OCI-LY1 (cell line): ENCODE measurements at regions not wholly inside any gene's neighbourhood (a gene's known extent, or its start where the extent isn't known, plus 50 kb on each side); places are given as distances from the start of the nearest gene placed in this dataset.

Experiments used
- H2AFZ ChIP-seq: fragments of 200-600 bp; sonication (generic), shearing (Covaris generic); 2 replicates; pipeline ENCODE4 v1.6.0; 2014; ENCODE audit warnings: antibody characterized with exemption, mild to moderate bottlenecking, low read length
- H3F3A ChIP-seq: fragments of 200-600 bp; sonication (generic), shearing (Covaris generic); 2 replicates; pipeline ENCODE4 v1.6.0; 2014; ENCODE audit warnings: mild to moderate bottlenecking, antibody characterized with exemption, low read length, moderate library complexity; ENCODE audit not compliant: insufficient read depth
- H3K27ac ChIP-seq: fragments of 200-600 bp; sonication (generic); 2 replicates; pipeline ENCODE4 v1.5.1; 2014; ENCODE audit warnings: low read length, mixed run types, mild to moderate bottlenecking, low read depth; ENCODE audit not compliant: poor library complexity, severe bottlenecking
- H3K27me3 ChIP-seq: fragments of 200-600 bp; sonication (generic); 2 replicates; pipeline ENCODE4 v1.6.0; 2014; ENCODE audit warnings: antibody characterized with exemption, mild to moderate bottlenecking, low read length, moderate library complexity; ENCODE audit not compliant: insufficient read depth
- H3K36me3 ChIP-seq: fragments of 200-600 bp; sonication (generic); 2 replicates; pipeline ENCODE4 v1.6.1; 2014; ENCODE audit warnings: mild to moderate bottlenecking, antibody characterized with exemption, low read length, moderate library complexity, mixed read lengths; ENCODE audit not compliant: insufficient read depth
- H3K4me1 ChIP-seq: fragments of 200-600 bp; sonication (generic); 2 replicates; pipeline ENCODE4 v1.5.1; 2014; ENCODE audit warnings: mild to moderate bottlenecking, low read length, moderate library complexity; ENCODE audit not compliant: insufficient read depth, severe bottlenecking
- H3K4me2 ChIP-seq: fragments of 200-600 bp; sonication (generic), shearing (Covaris generic); 2 replicates; pipeline ENCODE4 v1.6.1; 2014; ENCODE audit warnings: low read length
- H3K4me3 ChIP-seq: fragments of 200-600 bp; sonication (generic); 2 replicates; pipeline ENCODE4 v1.5.1; 2014; ENCODE audit warnings: low read length, low read depth, mild to moderate bottlenecking, mixed read lengths; ENCODE audit not compliant: poor library complexity, severe bottlenecking
- H3K79me2 ChIP-seq: fragments of 200-600 bp; shearing (Covaris generic); 2 replicates; pipeline ENCODE4 v1.6.1; 2016; ENCODE audit warnings: mixed run types, low read length, mixed read lengths; ENCODE audit not compliant: insufficient read depth
- H3K9ac ChIP-seq: fragments of 200-600 bp; sonication (generic), shearing (Covaris generic); 2 replicates; pipeline ENCODE4 v1.6.1; 2014; ENCODE audit warnings: mild to moderate bottlenecking, low read length, mixed read lengths
- H3K9me2 ChIP-seq: fragments of 200-600 bp; sonication (generic), shearing (Covaris generic); 2 replicates; pipeline ENCODE4 v1.6.1; 2014; ENCODE audit warnings: low read depth, mild to moderate bottlenecking, low read length, mixed read lengths
- H3K9me3 ChIP-seq: fragments of 200-600 bp; shearing (Covaris generic); 2 replicates; pipeline ENCODE4 v1.6.1; 2014; ENCODE audit warnings: low read length, mixed read lengths
- H4K20me1 ChIP-seq: fragments of 200-600 bp; sonication (generic), shearing (Covaris generic); 2 replicates; pipeline ENCODE4 v1.6.0; 2016; ENCODE audit warnings: mild to moderate bottlenecking, low read length; ENCODE audit not compliant: insufficient read depth
- EZH2 ChIP-seq: fragments of 200-600 bp; sonication (generic), shearing (Covaris generic); IDR thresholded peaks from 2 replicates; pipeline ENCODE4 v1.8.0; 2017; ENCODE audit warnings: borderline replicate concordance, mixed run types, mild to moderate bottlenecking, antibody characterized with exemption, low read length, moderate library complexity, mixed read lengths
- TF ChIP-seq, protein P1 (sequence below): fragments of 200-600 bp; sonication (generic), shearing (Covaris generic); IDR thresholded peaks from 2 replicates; pipeline ENCODE4 v1.5.1; 2017; ENCODE audit warnings: mild to moderate bottlenecking, antibody characterized with exemption, low read length, moderate library complexity, mixed read lengths

DNA sequence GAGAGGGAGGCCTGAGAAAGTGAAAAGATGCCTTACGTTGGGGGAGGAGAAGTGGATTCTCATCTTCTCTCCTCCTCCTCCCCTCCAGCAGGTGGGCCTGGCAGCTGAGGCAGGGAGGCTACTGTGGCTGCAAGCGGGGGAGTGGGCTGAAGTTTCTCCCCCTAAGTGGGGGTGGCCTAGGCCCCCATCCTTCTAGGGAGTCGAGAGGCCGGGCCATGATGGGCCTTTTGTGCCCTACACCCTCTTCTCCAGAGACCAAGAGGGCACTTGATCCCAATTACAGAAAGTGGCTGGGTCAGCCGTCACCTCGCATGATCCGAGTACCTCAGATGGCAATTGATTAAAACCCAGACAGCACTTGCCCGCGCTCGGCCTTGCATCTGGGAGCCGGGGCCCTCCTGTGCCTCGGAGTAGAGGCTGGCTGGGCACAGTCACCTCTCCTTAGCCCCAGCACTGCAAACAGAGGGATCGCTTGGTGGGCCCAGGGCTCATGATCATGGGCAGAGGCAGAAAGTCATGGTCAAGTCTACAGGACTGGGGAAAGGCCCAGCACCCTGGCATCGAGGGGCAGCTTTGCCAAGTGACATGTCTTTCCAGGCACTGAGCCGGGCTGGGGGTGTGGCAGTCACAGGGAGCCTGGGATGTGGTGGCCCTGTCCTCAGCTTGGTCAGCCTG lies 78.3 kb downstream of the IRX5 start:
- H4K20me1 ChIP-seq: no peaks in the 10 kb centered on the region
- no peaks in the 10 kb centered on the region for H3K9me3 ChIP-seq
- no peaks in the 10 kb centered on the region for H3K27me3 ChIP-seq
- no peaks in the 10 kb centered on the region for H3K36me3 ChIP-seq
- H3K9me2 ChIP-seq: no peaks in the 10 kb centered on the region
- H3K4me2 ChIP-seq: no peak overlapping the region
- TF ChIP-seq, protein P1, sequence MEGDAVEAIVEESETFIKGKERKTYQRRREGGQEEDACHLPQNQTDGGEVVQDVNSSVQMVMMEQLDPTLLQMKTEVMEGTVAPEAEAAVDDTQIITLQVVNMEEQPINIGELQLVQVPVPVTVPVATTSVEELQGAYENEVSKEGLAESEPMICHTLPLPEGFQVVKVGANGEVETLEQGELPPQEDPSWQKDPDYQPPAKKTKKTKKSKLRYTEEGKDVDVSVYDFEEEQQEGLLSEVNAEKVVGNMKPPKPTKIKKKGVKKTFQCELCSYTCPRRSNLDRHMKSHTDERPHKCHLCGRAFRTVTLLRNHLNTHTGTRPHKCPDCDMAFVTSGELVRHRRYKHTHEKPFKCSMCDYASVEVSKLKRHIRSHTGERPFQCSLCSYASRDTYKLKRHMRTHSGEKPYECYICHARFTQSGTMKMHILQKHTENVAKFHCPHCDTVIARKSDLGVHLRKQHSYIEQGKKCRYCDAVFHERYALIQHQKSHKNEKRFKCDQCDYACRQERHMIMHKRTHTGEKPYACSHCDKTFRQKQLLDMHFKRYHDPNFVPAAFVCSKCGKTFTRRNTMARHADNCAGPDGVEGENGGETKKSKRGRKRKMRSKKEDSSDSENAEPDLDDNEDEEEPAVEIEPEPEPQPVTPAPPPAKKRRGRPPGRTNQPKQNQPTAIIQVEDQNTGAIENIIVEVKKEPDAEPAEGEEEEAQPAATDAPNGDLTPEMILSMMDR: no peak
- TF ChIP-seq EZH2: no peak
- no peak overlapping the region for H3K27ac ChIP-seq
- H3K9ac ChIP-seq: no peak overlapping the region
- no peaks in the 10 kb centered on the region for H3F3A ChIP-seq
- no peak overlapping the region for H2AFZ ChIP-seq
- H3K4me1 ChIP-seq: no peaks in the 10 kb centered on the region
- H3K79me2 ChIP-seq: no peaks in the 10 kb centered on the region
- no peak overlapping the region for H3K4me3 ChIP-seq

DNA sequence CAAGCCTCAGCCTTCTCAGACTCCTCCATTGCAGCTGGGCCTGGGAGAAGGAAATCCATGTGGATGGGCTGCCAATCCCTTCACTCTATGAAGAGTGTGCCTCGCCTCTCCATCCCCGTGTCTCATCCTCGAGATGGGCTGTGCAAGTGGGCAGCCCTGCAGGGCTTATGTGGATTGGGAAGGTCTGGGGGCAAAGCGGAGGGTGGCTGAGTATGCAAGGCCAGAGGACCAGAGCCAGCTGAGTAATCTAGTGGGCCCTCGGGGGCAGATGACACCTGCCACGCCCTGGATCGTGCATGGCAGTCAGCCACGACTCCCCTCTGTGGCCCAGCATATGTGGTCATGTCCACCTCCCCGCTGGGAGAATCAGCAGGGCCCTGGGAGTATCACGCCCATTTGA lies 78.9 kb downstream of the IRX5 start:
- Histone ChIP-seq H3K9me3 (no peaks in the 10 kb centered on the region), H3K9ac (no peak overlapping the region), H3F3A (no peaks in the 10 kb centered on the region), H3K27me3 (no peaks in the 10 kb centered on the region), H3K27ac (no peak overlapping the region), H3K79me2 (no peaks in the 10 kb centered on the region), H3K36me3 (no peaks in the 10 kb centered on the region), H3K9me2 (no peaks in the 10 kb centered on the region), H3K4me2 (no peak overlapping the region), H2AFZ (no peak overlapping the region), H4K20me1 (no peaks in the 10 kb centered on the region), H3K4me1 (no peaks in the 10 kb centered on the region), H3K4me3 (no peak overlapping the region)
- TF ChIP-seq, protein P1: no peak
- TF ChIP-seq EZH2: no peak

DNA sequence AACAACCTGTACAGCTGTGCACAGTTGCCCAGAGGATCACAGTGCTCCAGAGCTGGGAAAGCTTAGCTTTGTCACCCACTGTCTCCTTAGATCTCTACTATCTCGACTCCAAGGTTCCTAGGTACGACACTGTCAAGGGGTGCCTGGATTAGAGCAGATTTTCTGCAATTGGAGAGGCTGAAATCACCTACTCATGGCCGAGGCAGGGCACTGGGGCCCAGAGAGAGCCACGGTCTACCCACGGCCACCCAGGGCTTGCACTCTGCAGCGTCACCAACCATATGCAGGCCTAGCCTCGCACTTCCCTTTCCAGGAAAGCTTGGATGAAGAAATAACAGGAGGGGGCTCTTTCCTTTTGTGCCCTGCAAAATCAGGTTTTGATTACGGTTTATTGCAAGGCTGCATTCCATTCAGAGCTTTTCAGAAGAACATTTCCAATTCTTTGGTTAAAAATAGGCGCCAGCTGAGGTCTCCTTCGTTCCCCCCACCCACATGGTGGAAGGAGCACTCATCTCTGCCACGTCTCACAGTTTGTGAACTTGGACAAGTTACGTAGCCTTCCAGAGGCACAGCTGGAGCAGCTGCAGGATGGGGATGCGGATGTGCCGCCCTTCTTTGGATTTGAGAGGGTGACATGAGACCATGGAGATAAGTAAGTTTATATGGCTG lies 80.0 kb downstream of the IRX5 start:
- Histone ChIP-seq H3K9ac (no peak overlapping the region), H3K27ac (no peak overlapping the region), H2AFZ (no peak overlapping the region), H3K9me3 (no peaks in the 10 kb centered on the region), H3K4me2 (no peak overlapping the region), H3K36me3 (no peaks in the 10 kb centered on the region), H3K4me3 (no peak overlapping the region), H3K4me1 (no peaks in the 10 kb centered on the region), H3K27me3 (no peaks in the 10 kb centered on the region), H3K79me2 (no peaks in the 10 kb centered on the region), H3F3A (no peaks in the 10 kb centered on the region), H4K20me1 (no peaks in the 10 kb centered on the region), H3K9me2 (no peaks in the 10 kb centered on the region)
- TF ChIP-seq EZH2: no peak
- TF ChIP-seq, protein P1: no peak
